A673 (cell line): ENCODE measurements at regions not wholly inside any gene's neighbourhood (a gene's known extent, or its start where the extent isn't known, plus 50 kb on each side); places are given as distances from the start of the nearest gene placed in this dataset.

Experiments used
- BruUV-seq: library from RNA; stranded (reverse); fragments of 400-500 nt; replicated peaks from 2 replicates; lab custom pipeline; 2021; lab: Mats Ljungman, UMichigan
- CTCF ChIA-PET: fragments of 300-600 bp; sonication (Branson Sonifier 250); formaldehyde crosslinking; loops from one replicate; lab custom pipeline; 2022; ENCODE audit warnings: antibody characterized with exemption; lab: Charles Lee
- POLR2A ChIA-PET: fragments of 300-600 bp; sonication (Branson Sonifier 250); formaldehyde crosslinking; loops from one replicate; lab custom pipeline; 2022; ENCODE audit warnings: antibody characterized with exemption; ENCODE audit not compliant: low non-redundant PET; lab: Charles Lee
- DNase-seq: peaks from one replicate; pipeline ENCODE4 v3.0.0-alpha.2; 2015; ENCODE audit warnings: low spot score
- H3K27ac ChIP-seq: fragments of 200-600 bp; sonication (generic); 2 replicates; pipeline ENCODE4 v1.5.1; 2016; ENCODE audit warnings: mixed run types, low read depth, mild to moderate bottlenecking, mixed read lengths, antibody characterized with exemption, low read length; ENCODE audit not compliant: poor library complexity, severe bottlenecking
- H3K27me3 ChIP-seq: fragments of 200-600 bp; sonication (generic); replicated peaks from 2 replicates; pipeline ENCODE4 v1.6.1; 2017; ENCODE audit warnings: mixed run types, low read depth, mild to moderate bottlenecking, mixed read lengths, antibody characterized with exemption, low read length; ENCODE audit not compliant: insufficient read depth, poor library complexity
- H3K36me3 ChIP-seq: fragments of 200-600 bp; sonication (generic); 2 replicates; pipeline ENCODE4 v1.6.1; 2016; ENCODE audit warnings: mixed run types, mild to moderate bottlenecking, mixed read lengths, antibody characterized with exemption, low read length; ENCODE audit not compliant: insufficient read depth, poor library complexity, severe bottlenecking
- H3K4me1 ChIP-seq: fragments of 200-600 bp; sonication (generic); 2 replicates; pipeline ENCODE4 v1.6.1; 2017; ENCODE audit warnings: mixed run types, mild to moderate bottlenecking, mixed read lengths, antibody characterized with exemption, low read length; ENCODE audit not compliant: insufficient read depth, poor library complexity, severe bottlenecking
- H3K4me3 ChIP-seq: fragments of 200-600 bp; sonication (generic); 2 replicates; pipeline ENCODE4 v1.5.1; 2016; ENCODE audit warnings: low read depth, mixed run types, mild to moderate bottlenecking, mixed read lengths, low read length; ENCODE audit not compliant: poor library complexity, severe bottlenecking
- H3K9me3 ChIP-seq: fragments of 200-600 bp; sonication (generic); 2 replicates; pipeline ENCODE4 v1.6.1; 2016; ENCODE audit warnings: mixed run types, low read depth, mild to moderate bottlenecking, mixed read lengths, antibody characterized with exemption, low read length; ENCODE audit not compliant: poor library complexity, severe bottlenecking
- CTCF ChIP-seq: fragments of 300-800, 200-600 bp; sonication (generic); conservative IDR thresholded peaks from 2 replicates; pipeline ENCODE4 v1.5.1; 2017; ENCODE audit warnings: low read depth, mild to moderate bottlenecking, antibody characterized with exemption, low read length, moderate library complexity, mixed read lengths
- EZH2 ChIP-seq: fragments of 200-600 bp; sonication (generic); IDR thresholded peaks from 2 replicates; pipeline ENCODE4 v1.6.1; 2017; ENCODE audit warnings: borderline replicate concordance, low read depth, mild to moderate bottlenecking, mixed read lengths, antibody characterized with exemption, low read length; ENCODE audit not compliant: poor library complexity, severe bottlenecking
- intact Hi-C: fragments of 100-400 bp; cut with micrococcal nuclease; formaldehyde crosslinking; loops from one replicate; pipeline ENCODE4 v1.10.0; 2022; ENCODE audit not compliant: unreplicated experiment

- TF ChIP-seq CTCF = no peak
- TF ChIP-seq EZH2 = no peak
- Histone ChIP-seq H3K9me3 (no peaks in the 10 kb centered on the region), H3K4me3 (no peak overlapping the region), H3K27ac (no peak overlapping the region), H3K27me3 (peaks cover 15% of the 10 kb centered on the region), H3K4me1 (no peaks in the 10 kb centered on the region), H3K36me3 (no peaks in the 10 kb centered on the region)
- BruUV-seq = no TSS peak
- CTCF ChIA-PET = no interaction called here
- no peak for DNase-seq
- intact Hi-C loops = no loop called here
- POLR2A ChIA-PET = no interaction called here
Measured at GRCh38 chr18:1273469-1273868, 368.8 kb downstream of the ADCYAP1 start.

- intact Hi-C loops = no loop called here
- Histone ChIP-seq H3K36me3 (no peaks in the 10 kb centered on the region), H3K27me3 (peaks cover 3% of the 10 kb centered on the region), H3K4me3 (no peak overlapping the region), H3K9me3 (no peaks in the 10 kb centered on the region), H3K4me1 (no peaks in the 10 kb centered on the region), H3K27ac (no peak overlapping the region)
- ChIA-PET POLR2A (no interaction called here), CTCF (no interaction called here)
- BruUV-seq = no TSS peak
- DNase-seq = no peak
- TF ChIP-seq CTCF = no peak
- no peak for TF ChIP-seq EZH2
Measured at GRCh38 chr18:1292167-1292566, 387.5 kb downstream of the ADCYAP1 start.

- Histone ChIP-seq H3K4me3 (no peak overlapping the region), H3K36me3 (no peaks in the 10 kb centered on the region), H3K27me3 (peaks cover 3% of the 10 kb centered on the region), H3K27ac (no peak overlapping the region), H3K4me1 (no peaks in the 10 kb centered on the region), H3K9me3 (no peaks in the 10 kb centered on the region)
- ChIA-PET POLR2A (no interaction called here), CTCF (no interaction called here)
- BruUV-seq = no TSS peak
- DNase-seq = no peak
- intact Hi-C loops = no loop called here
- TF ChIP-seq EZH2 (no peak), CTCF (no peak)
Measured at GRCh38 chr18:1294229-1294628, 389.6 kb downstream of the ADCYAP1 start.
